Stimulated activated naive CD8-positive, alpha-beta T cell treated with anti-CD3 and anti-CD28 coated beads, Interleukin-15, amount 100 ng/mL, for 72 hours (primary cell): ENCODE measurements at regions not wholly inside any gene's neighbourhood (a gene's known extent, or its start where the extent isn't known, plus 50 kb on each side); places are given as distances from the start of the nearest gene placed in this dataset.
A peak's percentile ranks its signal among the peaks of the same experiment; 100 is the strongest.
"Not testable (repeated sequence)": the region's sequence is repeated elsewhere in the genome, so short reads cannot be mapped to it uniquely, and the experiment has no call there.

ENCODE experiments used
- ATAC-seq: fragments of 150-1000 bp; cut with Tn5 transposase; 2 replicates; pipeline ENCODE4 v1.10.0; 2021; ENCODE audit warnings: mild to moderate bottlenecking, moderate library complexity
- DNase-seq, 2 donors: peaks; one replicate each; pipeline ENCODE4 v3.0.0; 2021 to 2022
- H3K27ac Mint-ChIP-seq, 2 donors: one replicate each; pipeline ENCODE4 v1.8.0; 2022; ENCODE audit warnings: mild to moderate bottlenecking in 2 of 2, mixed read lengths in 2 of 2, moderate library complexity in 2 of 2
- H3K27me3 Mint-ChIP-seq: one replicate; pipeline ENCODE4 v1.8.0; 2022; ENCODE audit warnings: mixed read lengths
- H3K4me1 Mint-ChIP-seq: one replicate; pipeline ENCODE4 v1.8.0; 2022; ENCODE audit warnings: mild to moderate bottlenecking, mixed read lengths
- H3K4me3 Mint-ChIP-seq, 2 donors: one replicate each; pipeline ENCODE4 v1.8.0; 2022; ENCODE audit warnings: mild to moderate bottlenecking in 2 of 2, mixed read lengths in 2 of 2, moderate library complexity in 1 of 2
- H3K9me3 Mint-ChIP-seq, 2 donors: one replicate each; pipeline ENCODE4 v1.8.0; 2022; ENCODE audit warnings: mixed read lengths in 2 of 2

DNA sequence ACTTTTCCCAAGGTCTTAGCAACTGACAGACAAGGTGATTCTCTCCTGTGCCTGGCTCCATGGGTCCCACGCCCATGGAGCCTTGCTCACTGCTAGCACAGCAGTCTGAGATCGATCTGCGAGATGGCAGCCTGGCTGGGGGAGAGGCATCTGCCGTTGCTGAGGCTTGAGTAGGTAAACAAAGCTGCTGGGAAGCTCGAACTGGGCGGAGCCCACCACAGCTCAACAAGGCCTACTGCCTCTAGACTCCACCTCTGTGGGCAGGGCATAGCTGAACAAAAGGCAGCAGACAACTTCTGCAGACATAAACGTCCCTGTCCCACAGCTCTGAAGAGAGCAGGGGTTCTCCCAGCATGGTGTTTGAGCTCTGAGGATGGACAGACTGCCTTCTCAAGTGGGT lies 224.9 kb upstream of the CNR1 start:
- not testable (repeated sequence) for H3K4me3 Mint-ChIP-seq, ATAC-seq, DNase-seq, H3K27ac Mint-ChIP-seq, H3K27me3 Mint-ChIP-seq, H3K4me1 Mint-ChIP-seq
- peaks cover 0 to 29% of the 10 kb centered on the region in 2 donors for H3K9me3 Mint-ChIP-seq

DNA sequence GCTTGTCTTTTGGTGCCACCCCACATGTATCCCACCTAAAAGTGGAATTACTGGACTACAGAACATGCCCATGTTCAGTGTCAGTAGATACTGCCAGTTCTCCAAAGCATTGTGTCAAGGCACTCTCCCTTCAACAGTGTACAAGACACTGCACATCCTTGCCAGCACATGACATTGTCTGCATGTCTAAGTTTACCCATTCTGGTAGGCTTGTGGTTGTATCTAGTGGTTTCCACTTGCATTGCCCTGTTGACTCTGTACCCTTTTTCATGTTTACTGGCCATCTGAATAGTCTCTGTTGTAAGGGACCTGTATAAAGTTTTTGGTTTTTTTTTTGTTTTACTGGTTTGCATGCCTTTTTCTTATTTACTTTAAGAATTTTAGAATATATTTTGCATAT lies 222.4 kb upstream of the CNR1 start:
- ATAC-seq: no peak
- DNase-seq: no peak
- no peak overlapping the region for H3K4me3 Mint-ChIP-seq
- no peaks in the 10 kb centered on the region for H3K27me3 Mint-ChIP-seq
- H3K4me1 Mint-ChIP-seq: no peaks in the 10 kb centered on the region
- H3K27ac Mint-ChIP-seq: no peak overlapping the region
- peaks cover 4 to 15% of the 10 kb centered on the region in 2 donors for H3K9me3 Mint-ChIP-seq

DNA sequence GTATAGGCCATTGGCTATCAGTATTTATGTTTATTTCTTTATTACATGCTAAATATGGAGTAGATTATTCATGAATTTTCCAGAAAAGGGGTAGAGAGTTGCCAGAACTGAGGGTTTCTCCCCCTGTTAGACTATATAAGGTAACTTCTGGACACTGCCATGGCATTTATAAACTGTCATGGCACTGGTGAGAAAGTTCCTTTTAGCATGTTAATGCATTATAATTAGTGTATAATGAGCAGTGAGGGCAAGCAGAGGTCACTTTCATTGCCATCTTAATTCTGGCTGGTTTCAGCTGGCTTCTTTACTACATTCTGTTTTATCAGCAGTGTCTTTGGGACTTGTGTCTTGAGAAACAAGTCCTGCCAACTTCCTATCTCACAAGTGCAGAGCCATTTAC lies 220.0 kb upstream of the CNR1 start:
- no peak overlapping the region for H3K4me3 Mint-ChIP-seq
- H3K9me3 Mint-ChIP-seq: peaks cover under 1 to 4% of the 10 kb centered on the region in 2 donors
- ATAC-seq: no peak
- H3K27me3 Mint-ChIP-seq: no peaks in the 10 kb centered on the region
- H3K4me1 Mint-ChIP-seq: no peaks in the 10 kb centered on the region
- no peak overlapping the region for H3K27ac Mint-ChIP-seq
- DNase-seq: no peak

DNA sequence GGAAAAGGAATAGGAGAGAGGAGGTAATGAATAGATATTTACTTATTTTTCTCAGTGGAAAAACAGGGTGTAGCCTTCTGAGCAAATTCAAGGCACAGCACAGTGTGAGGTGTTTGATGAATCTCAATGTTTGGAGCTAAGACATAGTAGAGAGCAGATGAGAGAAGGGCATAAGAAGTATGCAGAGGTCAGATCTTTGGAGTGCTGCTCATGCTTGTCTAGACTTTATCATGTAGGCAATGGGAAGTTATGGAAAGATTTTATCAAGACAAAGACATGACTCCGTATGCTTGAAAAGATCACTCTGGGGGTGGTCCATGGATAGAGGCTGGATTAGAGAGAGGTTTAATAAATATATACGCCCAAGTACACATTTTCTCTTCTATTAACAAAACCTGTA lies 217.0 kb upstream of the CNR1 start:
- H3K27ac Mint-ChIP-seq: no peak overlapping the region
- no peaks in the 10 kb centered on the region for H3K27me3 Mint-ChIP-seq
- no peak overlapping the region for H3K4me3 Mint-ChIP-seq
- H3K9me3 Mint-ChIP-seq: peaks cover 0 to 4% of the 10 kb centered on the region in 2 donors
- DNase-seq: no peak
- ATAC-seq: no peak
- no peaks in the 10 kb centered on the region for H3K4me1 Mint-ChIP-seq

DNA sequence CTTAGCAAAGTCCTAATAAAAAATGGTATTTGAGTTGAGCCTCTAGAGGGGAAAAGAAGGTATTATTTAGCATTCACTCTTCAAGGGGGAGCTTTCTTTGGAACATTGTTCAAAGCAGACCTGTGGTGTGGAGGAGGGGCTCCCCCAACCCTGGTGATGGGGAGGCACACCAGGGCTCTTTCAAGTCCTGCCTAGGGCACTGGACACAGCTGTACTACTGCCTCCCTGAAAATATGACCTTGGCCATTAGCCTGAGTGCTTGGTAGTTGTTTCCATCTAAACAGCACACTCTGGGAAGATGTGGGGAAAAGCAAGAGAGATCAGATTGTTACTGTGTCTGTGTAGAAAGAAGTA lies 215.1 kb upstream of the CNR1 start:
- Mint-ChIP-seq H3K9me3 (peaks cover 0 to 4% of the 10 kb centered on the region in 2 donors), H3K27ac (no peak overlapping the region), H3K4me1 (no peaks in the 10 kb centered on the region), H3K4me3 (no peak overlapping the region), H3K27me3 (no peaks in the 10 kb centered on the region)
- DNase-seq: no peak
- ATAC-seq: no peak

GRCh38 chr6:88380618-88381288 lies 214.6 kb upstream of the CNR1 start:
- Mint-ChIP-seq H3K9me3 (peaks cover 0 to 4% of the 10 kb centered on the region in 2 donors), H3K4me1 (no peaks in the 10 kb centered on the region), H3K27me3 (no peaks in the 10 kb centered on the region), H3K4me3 (no peak overlapping the region), H3K27ac (peak overlapping the region in 1 of 2 donors; percentile 9)
- no peak for DNase-seq
- ATAC-seq: no peak

- Mint-ChIP-seq H3K27ac (peak overlapping the region in 1 of 2 donors; percentile 9), H3K4me3 (no peak overlapping the region), H3K27me3 (no peaks in the 10 kb centered on the region), H3K9me3 (peaks cover 0 to 4% of the 10 kb centered on the region in 2 donors), H3K4me1 (no peaks in the 10 kb centered on the region)
- ATAC-seq: no peak
- no peak for DNase-seq
Observed at GRCh38 chr6:88380083-88380482, 213.9 kb upstream of the CNR1 start.

- Mint-ChIP-seq H3K9me3 (peaks cover 0 to under 1% of the 10 kb centered on the region in 2 donors), H3K27ac (no peak overlapping the region), H3K4me3 (no peak overlapping the region), H3K27me3 (no peaks in the 10 kb centered on the region), H3K4me1 (no peaks in the 10 kb centered on the region)
- ATAC-seq: no peak
- no peak for DNase-seq
Observed at GRCh38 chr6:88378639-88379038, 212.5 kb upstream of the CNR1 start.

DNA sequence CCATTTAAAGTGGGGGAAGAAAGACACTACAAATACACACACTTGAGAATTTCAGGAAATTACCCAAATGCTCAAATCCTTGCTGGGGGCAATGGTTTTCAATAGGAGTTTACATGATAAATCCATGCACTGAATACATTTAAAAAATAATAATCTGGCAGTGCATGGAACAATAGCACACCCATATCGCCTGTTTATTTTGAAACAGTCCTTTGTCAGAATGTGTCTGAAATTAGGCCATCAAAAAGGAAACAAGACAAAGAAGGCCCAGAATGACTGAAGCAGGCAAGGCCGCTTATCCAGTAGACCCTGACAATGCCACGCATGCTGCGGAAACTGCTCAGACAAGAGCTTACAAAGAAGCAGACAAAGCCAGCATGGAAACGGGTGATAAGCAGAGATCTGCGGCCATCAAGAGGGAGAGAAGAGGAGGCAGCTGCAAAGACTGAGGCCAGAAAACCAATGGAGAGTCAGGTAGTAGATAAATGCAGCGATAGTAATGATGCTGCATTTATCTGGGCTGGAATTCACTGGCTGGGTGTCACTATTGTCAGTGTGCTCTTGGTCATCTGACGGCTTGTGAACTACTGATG lies 211.9 kb upstream of the CNR1 start:
- DNase-seq: no peak

DNA sequence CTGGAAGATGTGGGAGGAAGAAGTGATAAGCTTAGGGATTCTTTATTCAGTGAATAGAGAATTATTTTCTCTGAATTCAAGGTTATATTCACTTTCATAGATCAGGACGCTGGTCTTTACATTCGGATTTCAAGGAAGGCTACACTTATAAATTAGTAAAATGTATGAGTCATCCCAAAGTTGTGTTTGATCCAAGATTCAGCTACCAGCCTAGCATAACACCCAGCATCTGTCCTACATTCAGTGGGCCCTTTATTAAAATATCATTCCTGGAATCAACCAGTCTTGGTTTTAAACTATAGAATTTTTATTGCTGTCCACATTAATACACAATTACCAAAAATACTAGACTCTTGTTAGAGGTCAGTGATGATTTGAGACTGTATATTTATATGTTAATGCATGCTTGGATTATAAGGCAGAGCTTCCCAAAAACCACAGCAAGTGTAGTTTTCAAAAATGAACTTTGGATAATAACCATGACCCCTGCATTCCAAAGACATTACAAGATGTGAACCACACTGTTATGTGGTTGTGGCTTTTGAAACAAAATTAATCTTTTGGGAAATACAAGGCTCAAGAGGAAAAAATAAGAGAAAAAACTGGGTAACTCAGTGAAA lies 210.7 kb upstream of the CNR1 start:
- Mint-ChIP-seq H3K27ac (no peak overlapping the region), H3K27me3 (peaks cover under 1% of the 10 kb centered on the region), H3K4me1 (no peaks in the 10 kb centered on the region), H3K9me3 (no peaks in the 10 kb centered on the region), H3K4me3 (no peak overlapping the region)
- ATAC-seq: no peak
- DNase-seq: no peak

More for the DNA sequence above, 211.9 kb upstream of the CNR1 start:
- Mint-ChIP-seq H3K9me3 (no peaks in the 10 kb centered on the region), H3K27ac (no peak overlapping the region), H3K4me1 (no peaks in the 10 kb centered on the region), H3K4me3 (no peak overlapping the region), H3K27me3 (no peaks in the 10 kb centered on the region)
- no peak for ATAC-seq

DNA sequence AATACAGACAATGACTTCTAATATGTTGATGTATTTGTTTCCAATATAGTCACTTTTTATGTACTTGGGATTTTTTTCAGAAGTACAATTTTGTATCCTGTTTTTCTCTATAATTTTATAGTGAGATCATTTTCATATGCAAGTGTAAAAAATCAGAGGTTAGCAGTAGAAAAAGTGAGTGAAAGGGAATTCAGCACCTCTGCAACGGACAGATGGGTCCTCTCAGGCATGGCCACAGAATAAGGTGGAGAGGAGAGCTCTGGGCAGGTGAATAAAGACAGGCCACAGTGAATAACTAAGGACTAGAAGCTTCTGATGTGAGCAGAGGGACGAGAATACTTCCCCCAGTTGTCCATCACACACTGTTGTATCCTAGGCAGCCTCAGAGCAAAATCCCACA lies 210.1 kb upstream of the CNR1 start:
- Mint-ChIP-seq H3K4me1 (no peaks in the 10 kb centered on the region), H3K9me3 (no peaks in the 10 kb centered on the region), H3K27ac (no peak overlapping the region), H3K4me3 (no peak overlapping the region), H3K27me3 (peaks cover 7% of the 10 kb centered on the region)
- DNase-seq (no peak), ATAC-seq (no peak)

DNA sequence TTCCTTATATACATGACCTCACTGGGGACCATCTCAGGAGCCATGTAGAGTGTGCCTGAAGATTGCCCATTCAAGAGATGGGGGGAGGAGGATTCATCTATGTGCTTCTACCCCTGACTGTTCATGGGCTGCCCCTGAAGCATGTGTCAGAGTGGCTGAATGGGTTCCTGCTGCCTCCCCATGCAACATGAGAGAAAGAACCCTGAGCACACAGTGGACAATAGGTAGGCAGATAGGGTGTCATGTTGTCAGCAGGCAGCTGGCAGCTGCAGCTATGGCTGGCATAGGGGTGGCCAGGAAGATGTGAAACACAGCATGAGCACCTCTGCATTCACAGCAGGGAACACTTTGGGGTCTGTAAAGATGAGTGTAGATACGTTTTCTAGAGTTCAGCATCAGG lies 208.4 kb upstream of the CNR1 start:
- ATAC-seq: no peak
- Mint-ChIP-seq H3K4me3 (no peak overlapping the region), H3K9me3 (no peaks in the 10 kb centered on the region), H3K4me1 (no peaks in the 10 kb centered on the region), H3K27me3 (peaks cover 10% of the 10 kb centered on the region), H3K27ac (peak overlapping the region in 1 of 2 donors; percentile 58)
- DNase-seq: no peak

DNA sequence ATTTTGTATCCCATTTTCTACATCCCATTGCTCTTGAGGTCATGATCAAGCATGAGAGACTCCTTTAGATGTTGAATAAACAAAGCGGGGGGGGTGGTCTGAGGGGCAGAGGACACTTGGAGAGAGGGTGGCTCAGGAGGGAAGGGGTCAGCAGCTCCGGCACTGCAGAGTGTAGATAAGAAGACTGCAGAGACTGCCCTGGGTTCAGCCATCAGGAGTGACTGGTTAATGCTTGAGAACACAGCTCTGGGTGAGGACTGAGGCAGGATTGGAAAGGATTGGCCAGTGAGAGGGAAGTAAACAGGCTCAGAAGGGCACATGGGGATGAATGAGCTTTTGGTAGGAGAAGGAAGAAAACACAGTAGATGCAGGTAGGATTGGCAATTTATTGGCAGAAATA lies 205.3 kb upstream of the CNR1 start:
- Mint-ChIP-seq H3K27ac (no peak overlapping the region), H3K9me3 (no peaks in the 10 kb centered on the region), H3K4me1 (no peaks in the 10 kb centered on the region), H3K4me3 (no peak overlapping the region), H3K27me3 (peaks cover 10% of the 10 kb centered on the region)
- no peak for ATAC-seq
- no peak for DNase-seq

DNA sequence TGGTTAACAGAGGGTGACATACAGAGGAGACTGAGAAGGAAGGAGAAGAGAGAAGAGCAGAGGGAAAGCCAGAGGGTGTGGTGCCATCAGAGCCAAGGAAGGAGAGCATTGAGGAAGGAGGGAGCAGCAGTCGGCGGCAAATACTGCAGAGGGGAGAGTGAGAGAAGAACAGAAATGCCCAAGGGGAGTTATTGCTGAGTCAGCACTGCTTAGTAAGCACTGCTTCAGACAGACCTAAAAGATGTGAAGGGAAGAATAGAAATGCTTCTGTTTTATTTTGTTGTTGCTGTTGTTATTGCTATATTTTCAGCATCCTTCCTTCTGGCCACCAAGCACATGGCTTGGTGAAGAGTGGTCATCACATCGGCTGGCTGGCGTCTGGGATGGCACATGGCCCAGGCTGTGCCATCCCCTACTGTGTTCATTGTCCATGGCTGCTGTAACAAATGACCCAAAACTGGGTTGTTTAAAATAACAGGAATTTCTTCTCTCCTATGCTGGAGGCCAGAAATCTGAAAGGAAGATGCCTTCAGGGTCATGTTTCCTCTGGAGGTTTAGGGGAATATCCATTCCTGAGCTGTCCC lies 204.1 kb upstream of the CNR1 start:
- Mint-ChIP-seq H3K27ac (no peak overlapping the region), H3K27me3 (peaks cover 10% of the 10 kb centered on the region), H3K4me3 (no peak overlapping the region), H3K4me1 (no peaks in the 10 kb centered on the region), H3K9me3 (no peaks in the 10 kb centered on the region)
- ATAC-seq (no peak), DNase-seq (no peak)

DNA sequence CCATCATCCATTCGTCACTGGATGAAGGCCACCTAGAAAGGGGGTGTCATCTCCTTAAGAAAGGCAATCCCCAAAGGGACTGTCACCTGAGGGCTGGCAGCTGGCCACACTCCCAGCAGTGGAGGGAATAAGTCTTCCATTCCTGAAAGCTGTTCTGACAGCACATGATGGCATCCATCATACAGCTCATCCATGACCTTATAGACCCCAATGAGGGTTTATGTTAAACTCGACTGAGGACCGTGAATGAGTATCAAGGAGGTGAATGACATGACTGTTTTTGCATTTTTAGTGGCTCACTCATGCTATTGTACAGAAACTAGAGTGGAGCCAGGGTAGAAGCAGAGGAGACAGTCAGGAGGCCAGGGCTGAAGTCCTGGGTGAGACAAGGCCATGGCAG lies 203.1 kb upstream of the CNR1 start:
- ATAC-seq (no peak), DNase-seq (no peak)
- H3K4me1 Mint-ChIP-seq: no peaks in the 10 kb centered on the region
- H3K4me3 Mint-ChIP-seq: no peak overlapping the region
- H3K9me3 Mint-ChIP-seq: no peaks in the 10 kb centered on the region
- H3K27ac Mint-ChIP-seq: no peak overlapping the region
- H3K27me3 Mint-ChIP-seq: peaks cover 10% of the 10 kb centered on the region

GRCh38 chr6:88368071-88368787 lies 202.1 kb upstream of the CNR1 start:
- DNase-seq (no peak), ATAC-seq (no peak)
- H3K9me3 Mint-ChIP-seq: no peaks in the 10 kb centered on the region
- no peak overlapping the region for H3K27ac Mint-ChIP-seq
- no peaks in the 10 kb centered on the region for H3K4me1 Mint-ChIP-seq
- H3K4me3 Mint-ChIP-seq: no peak overlapping the region
- peaks cover 16% of the 10 kb centered on the region for H3K27me3 Mint-ChIP-seq
